ENCODE measurements at regions not wholly inside any gene's neighbourhood (a gene's known extent, or its start where the extent isn't known, plus 50 kb on each side); places are given as distances from the start of the nearest gene placed in this dataset.

- no peak for DNase-seq
These were observed 685.0 kb downstream of the MATN1 start for GRCh38 chr1:30038134-30039025.

- no peak for DNase-seq
These were observed 685.9 kb downstream of the MATN1 start for GRCh38 chr1:30037251-30038118.

GRCh38 chr1:30036666-30037065 is 686.7 kb downstream of the MATN1 start:
- DNase-seq = no peak

- no peak for DNase-seq
These were observed 687.2 kb downstream of the MATN1 start for GRCh38 chr1:30036229-30036547.

- no peak for DNase-seq
These were observed 687.7 kb downstream of the MATN1 start for GRCh38 chr1:30035522-30036228.

GRCh38 chr1:30034627-30035521 is 688.5 kb downstream of the MATN1 start:
- DNase-seq = no peak

GRCh38 chr1:30034105-30034626 is 689.2 kb downstream of the MATN1 start:
- no peak for DNase-seq

GRCh38 chr1:30033256-30034104 is 689.9 kb downstream of the MATN1 start:
- DNase-seq = no peak

- no peak for DNase-seq
These were observed 691.1 kb downstream of the MATN1 start for GRCh38 chr1:30032302-30032701.

- DNase-seq = no peak
These were observed 693.7 kb downstream of the MATN1 start for GRCh38 chr1:30029677-30030076.

- no peak for DNase-seq
These were observed 694.4 kb downstream of the MATN1 start for GRCh38 chr1:30028939-30029338.

GRCh38 chr1:30028283-30028682 is 695.1 kb downstream of the MATN1 start:
- no peak for DNase-seq

- DNase-seq = no peak
These were observed 696.1 kb downstream of the MATN1 start for GRCh38 chr1:30027247-30027646.

GRCh38 chr1:30024411-30025195 is 698.8 kb downstream of the MATN1 start:
- DNase-seq = no peak

GRCh38 chr1:30023339-30024022 is 699.9 kb downstream of the MATN1 start:
- DNase-seq = no peak

GRCh38 chr1:30014031-30014430 is 709.4 kb downstream of the MATN1 start:
- DNase-seq = no peak

GRCh38 chr1:30012455-30013440 is 710.6 kb downstream of the MATN1 start:
- DNase-seq = no peak

GRCh38 chr1:30011970-30012369 is 711.4 kb downstream of the MATN1 start:
- DNase-seq = no peak

Data from NCI-H510A treated with DMSO at 0.1 percent for 48 hours (cell line).